T follicular helper cell (primary cell): ENCODE measurements at regions not wholly inside any gene's neighbourhood (a gene's known extent, or its start where the extent isn't known, plus 50 kb on each side); places are given as distances from the start of the nearest gene placed in this dataset.
"Not testable (repeated sequence)": the region's sequence is repeated elsewhere in the genome, so short reads cannot be mapped to it uniquely, and the experiment has no call there.

Experiments used
- DNase-seq: peaks from one replicate; pipeline ENCODE4 v3.0.0-alpha.2; 2020; ENCODE audit warnings: low read depth

- no peak for DNase-seq
Observed at GRCh38 chr10:4230036-4230435, 445.0 kb upstream of the KLF6 start.

GRCh38 chr10:4229106-4229505 is 444.1 kb upstream of the KLF6 start:
- DNase-seq = no peak

- no peak for DNase-seq
Observed at GRCh38 chr10:4227586-4227985, 442.6 kb upstream of the KLF6 start.

GRCh38 chr10:4226941-4227540 is 442.0 kb upstream of the KLF6 start:
- no peak for DNase-seq

- no peak for DNase-seq
Observed at GRCh38 chr10:4224178-4224577, 439.2 kb upstream of the KLF6 start.

- DNase-seq = not testable (repeated sequence)
Observed at GRCh38 chr10:4221310-4221709, 436.3 kb upstream of the KLF6 start.

GRCh38 chr10:4219901-4220300 is 434.9 kb upstream of the KLF6 start:
- DNase-seq = no peak

- no peak for DNase-seq
Observed at GRCh38 chr10:4217653-4218052, 432.6 kb upstream of the KLF6 start.

- no peak for DNase-seq
Observed at GRCh38 chr10:4217187-4217586, 432.2 kb upstream of the KLF6 start.

GRCh38 chr10:4216726-4217125 is 431.7 kb upstream of the KLF6 start:
- DNase-seq = no peak

GRCh38 chr10:4215963-4216575 is 431.1 kb upstream of the KLF6 start:
- no peak for DNase-seq

GRCh38 chr10:4215485-4215884 is 430.5 kb upstream of the KLF6 start:
- DNase-seq = no peak

- no peak for DNase-seq
Observed at GRCh38 chr10:4214908-4215307, 429.9 kb upstream of the KLF6 start.

- no peak for DNase-seq
Observed at GRCh38 chr10:4213441-4213840, 428.4 kb upstream of the KLF6 start.

GRCh38 chr10:4212111-4212630 is 427.2 kb upstream of the KLF6 start:
- DNase-seq = no peak

- DNase-seq = no peak
Observed at GRCh38 chr10:4208499-4208898, 423.5 kb upstream of the KLF6 start.

- no peak for DNase-seq
Observed at GRCh38 chr10:4205113-4205512, 420.1 kb upstream of the KLF6 start.

- no peak for DNase-seq
Observed at GRCh38 chr10:4202938-4203337, 417.9 kb upstream of the KLF6 start.

GRCh38 chr10:4201866-4202825 is 417.1 kb upstream of the KLF6 start:
- no peak for DNase-seq

- DNase-seq = no peak
Observed at GRCh38 chr10:4199196-4199595, 414.2 kb upstream of the KLF6 start.

GRCh38 chr10:4198216-4198615 is 413.2 kb upstream of the KLF6 start:
- no peak for DNase-seq

GRCh38 chr10:4197676-4198075 is 412.7 kb upstream of the KLF6 start:
- DNase-seq = no peak
